ENCODE measurements at regions not wholly inside any gene's neighbourhood (a gene's known extent, or its start where the extent isn't known, plus 50 kb on each side); places are given as distances from the start of the nearest gene placed in this dataset.
"Not testable (repeated sequence)": the region's sequence is repeated elsewhere in the genome, so short reads cannot be mapped to it uniquely, and the experiment has no call there.

DNA sequence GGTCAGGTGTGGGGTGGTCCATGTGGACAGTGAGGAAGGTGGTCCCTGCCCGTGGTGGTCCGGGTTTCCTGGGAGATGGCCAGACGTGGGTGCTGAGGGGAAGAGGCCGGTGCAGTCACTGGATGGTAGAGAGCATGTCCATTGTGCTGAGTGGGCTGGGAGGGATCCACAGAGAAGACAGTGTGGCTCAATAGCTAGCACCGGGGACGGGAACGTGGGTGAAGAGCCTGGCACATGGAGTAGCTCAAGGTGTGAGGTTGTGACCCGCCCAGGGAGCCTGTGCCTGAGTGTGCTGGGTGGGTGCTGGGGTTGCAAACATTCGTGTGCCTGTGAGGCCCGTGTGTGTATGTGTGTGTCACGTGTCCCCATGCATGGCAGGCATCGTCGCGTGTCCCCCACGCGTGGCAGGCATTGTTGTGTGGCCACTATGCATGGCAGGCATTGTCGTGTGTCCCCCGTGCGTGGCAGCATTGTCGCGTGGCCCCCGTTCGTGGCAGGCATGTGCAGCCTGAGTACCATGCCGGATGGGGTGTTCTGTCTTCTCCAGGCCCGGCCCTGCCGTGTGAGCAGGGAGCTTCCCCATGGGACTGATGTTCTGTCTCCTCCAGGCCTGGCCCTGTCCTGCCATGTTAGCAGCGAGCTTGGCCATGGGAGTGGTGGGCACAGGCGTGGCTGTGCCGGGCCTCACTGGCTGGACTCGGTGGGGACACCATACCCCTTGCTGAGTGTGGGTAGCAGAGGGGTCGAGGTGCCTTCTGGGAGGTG lies 205.0 kb downstream of the TMEM121 start:
- H3K9me3 Mint-ChIP-seq, H3K36me3 Mint-ChIP-seq, CTCF ChIA-PET, H3K27ac Mint-ChIP-seq, H3K4me3 Mint-ChIP-seq, H3K4me1 Mint-ChIP-seq, DNase-seq: not testable (repeated sequence)
- peaks cover 34% of the 10 kb centered on the region for H3K27me3 Mint-ChIP-seq

DNA sequence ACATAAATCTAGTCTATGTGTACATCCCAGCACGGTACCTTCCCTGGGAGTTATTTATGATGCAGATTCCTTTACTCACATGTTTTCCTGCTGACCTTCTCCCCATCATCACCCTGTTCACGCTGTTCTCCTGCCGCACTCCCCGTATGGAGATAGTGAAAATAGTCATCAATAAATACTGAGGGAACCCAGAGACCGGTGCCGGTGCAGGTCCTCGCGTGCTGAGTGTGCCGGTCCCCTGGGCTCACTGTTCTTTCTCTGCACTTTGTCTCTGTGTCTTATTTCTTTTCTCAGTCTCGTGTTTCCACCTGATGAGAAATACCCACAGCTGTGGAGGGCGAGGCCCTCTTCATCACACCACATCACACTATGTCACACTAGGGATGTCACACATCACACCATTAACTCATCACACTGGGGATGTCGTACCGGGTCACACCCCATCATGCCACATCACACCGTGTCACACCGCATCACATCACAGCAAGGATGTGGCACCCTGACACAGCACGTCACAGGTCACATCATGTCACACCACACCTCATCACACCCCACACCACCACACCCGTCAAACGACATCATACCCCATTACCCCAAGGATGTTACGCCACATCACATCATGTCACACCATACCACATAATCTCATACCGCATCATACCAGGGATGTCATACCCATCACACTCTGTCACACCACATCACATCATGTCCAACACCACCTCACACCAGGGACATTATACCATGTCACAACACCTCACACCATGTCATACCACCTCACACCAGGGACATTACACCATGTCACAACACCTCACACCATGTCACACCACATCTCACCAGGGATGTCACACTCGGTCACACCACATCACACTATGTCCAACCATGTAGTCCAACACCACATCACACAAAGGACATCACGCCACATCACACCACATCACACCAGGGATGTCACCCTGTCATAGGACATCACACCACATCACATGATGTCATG lies 207.0 kb downstream of the TMEM121 start:
- H3K4me3 Mint-ChIP-seq: no peak overlapping the region
- no peak for DNase-seq
- H3K27ac Mint-ChIP-seq: no peak overlapping the region
- peaks cover 33% of the 10 kb centered on the region for H3K27me3 Mint-ChIP-seq
- H3K36me3 Mint-ChIP-seq: no peaks in the 10 kb centered on the region
- H3K4me1 Mint-ChIP-seq: no peaks in the 10 kb centered on the region
- H3K9me3 Mint-ChIP-seq: no peaks in the 10 kb centered on the region
- CTCF ChIA-PET: no interaction called here

DNA sequence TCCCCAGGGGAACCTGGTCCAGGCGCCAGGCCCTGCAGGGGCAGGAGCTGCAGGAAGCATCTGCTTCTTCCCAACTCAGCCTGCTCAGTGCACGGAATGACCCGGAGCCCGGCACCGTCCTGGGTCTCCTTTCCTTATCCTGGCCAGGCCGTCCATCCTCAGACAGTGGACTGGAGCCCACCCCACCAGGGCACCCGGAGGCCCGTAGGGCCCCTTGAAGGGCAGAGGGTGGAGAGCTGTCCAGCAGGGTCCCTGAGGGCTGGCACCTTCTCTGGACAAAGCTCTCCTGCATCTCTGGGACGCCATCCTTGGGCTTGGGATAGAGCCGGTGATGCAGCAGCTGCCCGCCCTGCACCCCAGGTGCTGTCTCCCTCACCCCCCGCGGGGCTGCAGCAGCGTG lies 207.9 kb downstream of the TMEM121 start:
- DNase-seq, CTCF ChIA-PET, H3K27ac Mint-ChIP-seq, H3K4me1 Mint-ChIP-seq, H3K36me3 Mint-ChIP-seq, H3K4me3 Mint-ChIP-seq, H3K9me3 Mint-ChIP-seq: not testable (repeated sequence)
- H3K27me3 Mint-ChIP-seq: peaks cover 27% of the 10 kb centered on the region

DNA sequence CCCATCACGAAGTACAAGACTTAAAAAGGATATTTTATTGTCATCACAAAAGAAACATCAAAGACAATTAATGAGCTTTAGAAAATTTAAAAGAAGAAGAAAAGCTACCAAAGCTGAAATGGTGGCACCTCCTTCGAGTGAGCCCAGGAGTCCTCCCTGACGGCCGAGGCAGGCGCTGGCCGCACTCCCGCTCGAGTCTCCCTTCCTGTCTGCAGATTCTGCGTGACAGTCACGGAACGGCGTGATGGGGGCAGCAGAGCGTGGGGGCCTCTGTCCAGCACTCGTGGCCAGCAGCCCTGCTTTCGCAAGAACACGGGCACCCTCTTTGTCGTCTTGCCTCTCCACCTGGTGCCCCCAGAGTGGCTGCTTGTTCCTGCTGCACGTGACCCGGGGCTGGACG lies 209.9 kb downstream of the TMEM121 start:
- H3K9me3 Mint-ChIP-seq, H3K4me3 Mint-ChIP-seq, H3K36me3 Mint-ChIP-seq: not testable (repeated sequence)

DNA sequence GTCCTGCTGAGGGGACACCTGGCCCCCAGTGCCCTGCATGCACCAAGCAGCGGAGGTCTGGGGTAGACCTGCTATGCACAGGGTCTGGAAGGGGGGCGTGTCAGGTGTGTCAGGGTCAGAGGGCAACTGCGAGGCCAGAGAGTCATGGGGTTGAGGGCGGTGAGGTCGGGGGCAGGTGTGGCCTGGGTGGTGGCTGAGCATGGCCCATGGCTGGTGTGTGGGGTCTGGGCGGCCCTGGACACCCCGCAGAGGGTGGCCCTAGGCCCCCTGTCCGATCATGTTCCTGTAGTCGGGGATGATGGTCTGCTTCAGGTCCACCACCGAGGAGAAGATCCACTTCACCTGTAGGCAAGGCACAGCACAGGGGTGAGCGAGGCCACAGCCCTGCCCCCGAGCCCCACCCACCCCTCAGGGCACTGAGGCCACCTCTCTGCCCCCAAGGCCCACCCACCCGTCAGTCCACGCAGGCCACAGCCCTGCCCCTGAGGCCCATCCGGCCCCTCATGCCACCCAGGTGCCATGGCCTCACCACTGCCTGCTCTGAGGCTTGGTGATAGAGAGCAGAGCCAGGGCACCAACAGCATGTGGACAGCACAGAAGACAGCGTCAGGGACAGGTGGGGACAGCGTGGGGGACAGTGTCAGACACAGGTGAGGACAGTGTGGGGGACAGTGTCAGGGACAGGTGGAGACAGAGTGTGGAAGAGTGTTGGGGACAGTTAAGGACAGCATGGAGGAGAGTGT lies 211.3 kb downstream of the TMEM121 start:
- no peaks in the 10 kb centered on the region for H3K36me3 Mint-ChIP-seq
- H3K4me3 Mint-ChIP-seq: no peak overlapping the region
- H3K27ac Mint-ChIP-seq: no peak overlapping the region
- H3K4me1 Mint-ChIP-seq: no peaks in the 10 kb centered on the region
- no peaks in the 10 kb centered on the region for H3K27me3 Mint-ChIP-seq
- CTCF ChIA-PET: no interaction called here
- no peaks in the 10 kb centered on the region for H3K9me3 Mint-ChIP-seq
- DNase-seq: no peak

More for the DNA sequence above, 209.9 kb downstream of the TMEM121 start:
- H3K27ac Mint-ChIP-seq, H3K4me1 Mint-ChIP-seq, DNase-seq, H3K27me3 Mint-ChIP-seq, CTCF ChIA-PET: not testable (repeated sequence)

DNA sequence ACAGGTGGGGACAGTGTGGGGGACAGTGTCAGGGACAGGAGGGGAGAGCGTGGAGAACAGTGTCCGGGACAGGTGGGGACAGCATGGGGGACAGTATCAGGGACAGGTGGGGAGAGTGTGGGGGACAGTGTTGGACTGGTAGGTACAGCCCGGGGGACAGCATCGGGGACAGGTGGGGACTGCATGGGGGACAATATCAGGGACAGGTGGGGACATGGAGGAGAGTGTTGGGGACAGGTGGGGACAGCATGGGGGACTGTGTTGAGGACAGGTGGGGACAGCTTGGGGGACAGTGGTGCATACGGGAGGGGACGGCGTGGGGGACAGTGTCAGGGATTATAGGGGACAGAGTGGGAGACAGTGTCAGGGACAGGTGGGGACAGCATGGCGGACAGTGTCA lies 212.3 kb downstream of the TMEM121 start:
- Mint-ChIP-seq H3K4me1 (no peaks in the 10 kb centered on the region), H3K4me3 (no peak overlapping the region), H3K27ac (no peak overlapping the region), H3K9me3 (no peaks in the 10 kb centered on the region), H3K36me3 (no peaks in the 10 kb centered on the region), H3K27me3 (no peaks in the 10 kb centered on the region)
- no peak for DNase-seq
- CTCF ChIA-PET: no interaction called here

DNA sequence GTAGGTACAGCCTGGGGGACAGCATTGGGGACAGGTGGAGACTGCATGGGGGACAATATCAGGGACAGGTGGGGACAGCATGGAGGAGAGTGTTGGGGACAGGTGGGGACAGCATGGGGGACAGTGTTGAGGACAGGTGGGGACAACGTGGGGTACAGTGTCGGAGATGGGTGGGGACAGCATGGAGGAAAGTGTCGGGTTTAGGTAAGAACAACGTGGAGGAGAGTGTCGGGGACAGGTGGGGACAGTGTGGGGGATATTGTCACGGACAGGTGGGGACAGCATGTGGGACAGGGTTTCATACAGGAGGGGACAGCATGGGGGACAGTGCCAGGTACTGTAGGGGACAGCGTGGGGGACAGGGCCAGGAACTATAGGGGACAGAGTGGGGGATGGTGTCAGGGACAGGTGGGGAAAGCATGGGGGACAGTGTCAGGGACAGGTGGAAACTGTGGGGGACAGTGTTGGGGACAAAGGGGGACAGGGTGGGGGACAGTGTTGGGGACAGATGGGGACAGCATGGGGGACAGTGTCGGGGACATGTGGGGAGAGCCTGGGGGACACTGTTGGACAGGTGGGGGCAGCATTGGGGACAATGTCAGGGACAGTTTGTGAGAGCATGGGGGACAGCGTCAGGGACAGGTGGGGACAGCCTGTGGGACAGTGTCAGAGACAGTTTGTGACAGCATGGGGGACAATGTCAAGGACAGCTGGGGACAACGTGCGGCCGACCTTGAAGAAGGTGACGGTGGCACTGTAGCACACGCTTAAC lies 213.1 kb downstream of the TMEM121 start:
- CTCF ChIA-PET: no interaction called here
- DNase-seq: no peak
- H3K27me3 Mint-ChIP-seq: no peaks in the 10 kb centered on the region
- H3K27ac Mint-ChIP-seq: no peak overlapping the region
- H3K4me3 Mint-ChIP-seq: no peak overlapping the region
- H3K36me3 Mint-ChIP-seq: no peaks in the 10 kb centered on the region
- no peaks in the 10 kb centered on the region for H3K9me3 Mint-ChIP-seq
- H3K4me1 Mint-ChIP-seq: no peaks in the 10 kb centered on the region

DNA sequence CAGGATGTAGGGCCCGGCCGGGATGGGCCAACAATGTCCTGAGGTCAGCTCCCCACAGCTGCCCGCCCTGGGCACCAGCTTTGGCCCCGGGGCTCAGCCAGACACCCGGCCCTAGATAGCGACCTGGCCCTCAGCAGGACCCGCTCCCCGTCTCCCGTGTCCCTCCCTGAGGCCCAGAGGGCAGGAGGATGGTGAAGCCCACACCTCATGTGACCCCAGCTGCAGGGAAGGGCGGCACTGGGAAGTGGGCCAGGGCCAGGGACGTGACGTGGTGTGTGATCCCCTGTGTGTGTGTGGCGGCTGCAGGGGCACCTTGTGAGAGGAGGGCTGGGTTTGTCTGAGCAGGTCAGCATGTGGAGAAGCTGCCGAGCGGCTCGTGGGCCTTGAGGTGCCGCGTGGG lies 213.9 kb downstream of the TMEM121 start:
- H3K4me3 Mint-ChIP-seq, CTCF ChIA-PET, H3K36me3 Mint-ChIP-seq, H3K27me3 Mint-ChIP-seq, H3K27ac Mint-ChIP-seq, H3K4me1 Mint-ChIP-seq, DNase-seq, H3K9me3 Mint-ChIP-seq: not testable (repeated sequence)

DNA sequence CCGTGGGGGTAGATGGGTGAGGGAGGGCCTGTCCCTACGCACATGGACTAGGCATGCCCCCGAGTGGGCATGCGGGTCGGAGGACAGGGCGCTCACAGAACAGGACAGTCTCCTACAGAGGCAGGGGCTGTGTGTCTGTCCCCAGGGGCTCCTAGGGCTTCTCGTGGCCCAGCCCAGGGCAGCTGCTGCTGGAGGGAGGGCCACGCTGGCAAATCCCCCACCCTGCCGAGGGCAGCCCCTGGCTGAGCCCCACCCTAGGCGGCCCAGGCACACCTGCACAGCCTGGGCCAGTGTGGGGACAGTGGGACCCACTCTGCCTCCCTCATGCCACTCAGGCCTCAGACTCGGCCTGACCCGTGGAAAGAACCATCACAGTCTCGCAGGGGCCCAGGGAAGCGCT lies 214.6 kb downstream of the TMEM121 start:
- CTCF ChIA-PET, H3K27me3 Mint-ChIP-seq, DNase-seq, H3K27ac Mint-ChIP-seq, H3K36me3 Mint-ChIP-seq, H3K4me3 Mint-ChIP-seq, H3K9me3 Mint-ChIP-seq, H3K4me1 Mint-ChIP-seq: not testable (repeated sequence)

DNA sequence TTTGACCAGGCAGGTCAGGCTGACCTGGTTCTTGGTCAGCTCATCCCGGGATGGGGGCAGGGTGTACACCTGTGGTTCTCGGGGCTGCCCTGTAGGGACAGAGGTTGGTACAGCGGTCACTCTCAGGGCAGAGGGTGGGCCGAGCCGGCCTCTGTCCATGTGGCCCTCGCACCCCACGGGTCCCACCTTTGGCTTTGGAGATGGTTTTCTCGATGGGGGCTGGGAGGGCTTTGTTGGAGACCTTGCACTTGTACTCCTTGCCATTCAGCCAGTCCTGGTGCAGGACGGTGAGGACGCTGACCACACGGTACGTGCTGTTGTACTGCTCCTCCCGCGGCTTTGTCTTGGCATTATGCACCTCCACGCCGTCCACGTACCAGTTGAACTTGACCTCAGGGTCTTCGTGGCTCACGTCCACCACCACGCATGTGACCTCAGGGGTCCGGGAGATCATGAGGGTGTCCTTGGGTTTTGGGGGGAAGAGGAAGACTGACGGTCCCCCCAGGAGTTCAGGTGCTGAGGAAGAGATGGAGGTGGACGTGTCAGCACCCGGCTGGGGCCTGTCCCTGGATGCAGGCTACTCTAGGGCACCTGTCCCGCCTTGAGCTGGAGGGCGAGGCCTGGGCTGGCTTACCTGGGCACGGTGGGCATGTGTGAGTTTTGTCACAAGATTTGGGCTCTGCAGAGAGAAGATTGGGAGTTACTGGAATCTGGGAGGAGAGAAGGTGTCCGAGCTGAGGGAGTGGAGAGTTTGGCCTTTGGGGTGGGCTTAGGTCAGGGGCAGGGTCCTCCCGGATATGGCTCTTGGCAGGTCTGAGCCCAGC lies 215.5 kb downstream of the TMEM121 start:
- H3K4me3 Mint-ChIP-seq, DNase-seq, H3K9me3 Mint-ChIP-seq, CTCF ChIA-PET, H3K4me1 Mint-ChIP-seq, H3K27ac Mint-ChIP-seq, H3K36me3 Mint-ChIP-seq, H3K27me3 Mint-ChIP-seq: not testable (repeated sequence)

DNA sequence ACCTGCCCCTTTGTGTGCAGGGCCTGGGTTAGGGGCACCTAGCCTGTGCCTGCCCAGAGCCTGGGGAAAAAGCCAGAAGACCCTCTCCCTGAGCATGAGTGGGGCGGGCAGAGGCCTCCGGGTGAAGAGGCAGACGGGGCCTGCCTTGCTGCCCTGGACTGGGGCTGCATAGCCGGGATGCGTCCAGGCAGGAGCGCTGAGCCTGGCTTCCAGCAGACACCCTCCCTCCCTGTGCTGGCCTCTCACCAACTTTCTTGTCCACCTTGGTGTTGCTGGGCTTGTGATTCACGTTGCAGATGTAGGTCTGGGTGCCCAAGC lies 216.1 kb downstream of the TMEM121 start:
- CTCF ChIA-PET: no interaction called here
- Mint-ChIP-seq H3K36me3 (no peaks in the 10 kb centered on the region), H3K27me3 (peaks cover 11% of the 10 kb centered on the region), H3K4me3 (no peak overlapping the region), H3K4me1 (no peaks in the 10 kb centered on the region), H3K27ac (no peak overlapping the region), H3K9me3 (no peaks in the 10 kb centered on the region)
- no peak for DNase-seq

DNA sequence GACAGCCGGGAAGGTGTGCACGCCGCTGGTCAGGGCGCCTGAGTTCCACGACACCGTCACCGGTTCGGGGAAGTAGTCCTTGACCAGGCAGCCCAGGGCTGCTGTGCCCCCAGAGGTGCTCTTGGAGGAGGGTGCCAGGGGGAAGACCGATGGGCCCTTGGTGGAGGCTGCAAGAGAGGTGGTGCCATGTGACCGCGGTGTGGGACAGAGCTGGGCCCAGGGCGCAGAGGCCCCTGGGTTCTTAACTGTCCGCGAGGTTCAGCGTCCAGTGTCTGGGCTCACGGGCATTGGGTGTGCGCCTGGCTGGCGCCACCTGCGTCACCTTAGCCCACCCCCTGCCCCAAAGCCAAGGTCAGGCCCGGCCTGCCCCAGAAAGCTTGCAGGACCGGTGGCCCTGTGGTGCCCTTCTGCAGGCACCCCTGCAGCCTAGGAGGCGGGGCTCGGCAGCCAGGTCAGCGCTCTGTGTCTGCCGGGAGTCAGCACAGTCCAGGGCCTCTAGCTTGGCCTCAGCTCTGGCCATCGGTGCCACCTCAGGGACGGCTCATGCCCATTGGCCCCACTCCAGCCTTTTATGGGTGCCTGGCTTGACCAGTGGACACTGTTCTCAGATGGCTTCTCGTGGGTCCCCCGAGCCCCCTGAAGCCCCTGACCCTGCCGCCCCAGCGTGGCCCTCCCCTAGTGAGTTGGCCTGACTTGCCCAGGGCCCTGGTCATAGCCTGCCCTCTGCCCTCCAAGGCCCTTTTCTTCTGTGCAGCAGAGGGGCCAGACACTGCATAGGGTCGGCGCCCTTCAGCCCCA lies 216.7 kb downstream of the TMEM121 start:
- DNase-seq, H3K4me3 Mint-ChIP-seq, H3K4me1 Mint-ChIP-seq, CTCF ChIA-PET, H3K27ac Mint-ChIP-seq, H3K36me3 Mint-ChIP-seq, H3K9me3 Mint-ChIP-seq: not testable (repeated sequence)
- peaks cover 17% of the 10 kb centered on the region for H3K27me3 Mint-ChIP-seq

DNA sequence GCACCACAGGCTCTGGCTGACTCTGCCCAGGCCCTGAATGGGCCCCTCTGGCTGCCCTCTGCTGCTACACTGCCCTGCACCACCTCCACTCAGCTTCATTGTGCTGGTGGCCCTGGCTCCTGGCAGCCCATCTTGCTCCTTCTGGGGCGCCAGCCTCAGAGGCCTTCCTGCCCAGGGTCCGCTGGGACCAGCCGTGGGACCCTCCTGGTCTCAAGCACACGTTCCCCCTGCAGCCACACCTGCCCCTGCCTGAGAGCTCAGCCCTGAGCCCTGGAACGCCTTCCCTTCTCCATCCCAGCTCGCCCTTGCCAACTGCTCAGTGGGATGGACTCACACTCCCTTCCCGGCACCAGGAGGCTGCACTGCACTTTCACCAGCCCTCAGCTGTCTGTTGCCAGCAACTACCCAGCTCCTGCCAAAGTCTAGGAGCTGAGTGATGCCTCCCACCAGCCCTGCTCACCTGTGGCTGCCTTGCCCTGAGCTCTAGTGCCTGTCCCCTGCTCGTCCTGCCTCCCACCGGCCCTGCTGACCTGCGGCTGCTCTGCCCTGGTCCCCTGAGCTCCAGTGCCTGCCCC lies 217.9 kb downstream of the TMEM121 start:
- H3K4me3 Mint-ChIP-seq, DNase-seq, H3K4me1 Mint-ChIP-seq, H3K27ac Mint-ChIP-seq, CTCF ChIA-PET, H3K36me3 Mint-ChIP-seq, H3K9me3 Mint-ChIP-seq: not testable (repeated sequence)
- peaks cover 19% of the 10 kb centered on the region for H3K27me3 Mint-ChIP-seq
